HG03025 (cell line): ENCODE measurements at regions not wholly inside any gene's neighbourhood (a gene's known extent, or its start where the extent isn't known, plus 50 kb on each side); places are given as distances from the start of the nearest gene placed in this dataset.

Experiments
- ATAC-seq: cut with Tn5 transposase; IDR thresholded peaks from one replicate; pipeline ENCODE4 v1.9.1; 2021; ENCODE audit warnings: mild to moderate bottlenecking, moderate library complexity; ENCODE audit not compliant: unreplicated experiment, low FRiP score

DNA sequence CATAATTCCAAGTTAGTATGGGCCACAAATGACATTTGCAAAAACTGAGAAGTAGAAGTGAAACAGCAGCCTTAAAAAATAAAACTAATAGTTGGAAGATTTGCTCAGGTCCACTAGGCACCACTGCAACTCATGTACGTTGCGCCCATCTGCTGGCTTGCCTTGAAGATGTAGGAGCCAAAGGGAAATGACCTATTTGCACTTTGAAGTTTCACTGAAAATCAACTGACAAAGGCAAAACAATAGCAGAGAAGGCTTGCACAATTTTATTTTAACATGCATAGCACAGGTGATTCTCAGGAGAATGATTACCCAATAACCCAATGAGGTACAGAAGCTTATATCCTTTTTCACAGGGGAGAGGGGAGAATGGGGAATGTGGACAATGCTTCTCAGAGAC lies 170.1 kb upstream of the USP25 start:
- no peak for ATAC-seq

DNA sequence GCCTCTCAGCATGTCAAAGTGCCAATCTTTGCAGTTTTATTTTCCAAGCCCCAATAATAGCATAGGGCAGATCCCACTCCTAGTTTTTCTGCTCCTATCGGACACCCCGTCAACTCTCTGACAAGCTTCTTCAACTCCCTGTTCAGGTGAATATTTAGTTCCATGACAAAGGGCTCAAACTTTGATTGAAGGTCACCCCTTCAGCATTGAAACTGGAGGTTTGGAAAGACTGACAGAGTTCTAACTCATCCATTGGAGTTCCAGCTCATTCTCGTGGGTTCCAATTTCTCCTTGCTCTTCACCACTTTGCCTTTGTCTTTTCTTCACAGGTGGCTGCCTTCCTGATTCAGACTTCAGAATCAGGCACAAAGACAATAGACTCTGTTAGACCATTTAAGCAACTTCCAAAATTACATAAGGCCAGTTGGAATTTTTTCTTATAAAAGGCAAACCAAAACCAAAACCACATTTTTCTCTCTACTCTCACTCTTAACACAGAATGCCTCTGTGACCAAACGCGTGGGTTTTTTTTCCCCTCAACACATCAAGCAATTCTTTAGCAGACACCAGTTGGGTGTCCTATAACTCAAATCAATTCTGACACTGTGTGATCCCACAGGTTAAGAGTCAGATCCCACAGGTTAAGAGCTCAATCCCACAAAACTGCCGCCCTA lies 169.3 kb upstream of the USP25 start:
- ATAC-seq = no peak

DNA sequence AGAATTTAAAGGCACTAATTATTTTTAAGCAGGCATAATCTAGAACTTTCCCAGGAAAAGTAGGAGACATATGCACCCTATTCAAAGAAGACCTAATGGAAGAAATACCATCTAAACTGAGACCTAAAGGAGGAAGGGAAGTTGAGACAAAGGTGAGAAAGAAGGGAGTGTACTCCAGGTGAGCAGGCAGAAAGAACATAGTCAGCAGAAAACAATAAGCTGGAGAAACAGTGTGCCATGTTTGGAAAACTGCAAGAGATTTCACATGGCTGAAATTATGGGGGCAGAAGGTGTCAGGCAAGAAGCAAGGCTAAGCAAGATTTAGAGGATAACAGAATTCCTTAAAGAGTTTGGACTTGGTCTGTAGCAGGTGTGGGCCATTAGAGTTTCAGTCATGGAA lies 167.0 kb upstream of the USP25 start:
- no peak for ATAC-seq

DNA sequence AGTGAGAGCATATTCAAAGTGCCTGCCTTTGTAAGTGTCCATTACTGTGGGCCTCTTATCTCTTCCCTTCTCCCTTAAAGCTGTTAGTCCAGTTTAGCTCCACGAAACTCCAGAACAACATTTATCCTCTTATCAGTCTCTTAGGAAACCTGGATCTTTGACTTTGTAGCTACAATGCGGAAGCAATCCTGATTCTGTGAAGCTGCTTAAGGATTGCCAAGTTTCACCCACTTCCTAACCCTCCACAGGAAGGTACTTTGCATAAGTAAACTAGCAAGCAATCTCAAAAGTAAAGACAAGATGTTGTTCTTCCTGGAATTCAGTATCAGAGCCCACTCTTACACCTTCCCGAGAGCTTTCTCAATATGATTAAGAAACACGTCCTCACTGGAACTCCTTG lies 164.9 kb upstream of the USP25 start:
- no peak for ATAC-seq

DNA sequence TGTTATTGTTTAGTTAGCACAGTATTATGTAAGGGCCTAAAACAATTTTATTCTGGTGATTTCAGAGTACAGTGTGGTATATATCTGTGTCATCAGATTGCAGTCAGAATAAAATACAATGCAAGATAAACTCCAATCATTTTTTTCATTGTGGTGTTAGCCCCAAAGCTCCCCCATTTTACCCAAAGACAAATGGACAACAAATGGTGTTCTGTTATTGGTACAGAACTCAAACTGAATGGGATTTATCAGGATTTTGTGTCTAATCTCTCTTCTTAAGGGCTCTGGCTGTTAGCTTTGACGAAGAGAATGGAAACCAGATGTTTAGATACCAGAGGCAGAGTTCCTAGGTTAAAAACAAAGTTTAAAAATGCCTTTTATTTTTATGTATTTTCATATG lies 163.1 kb upstream of the USP25 start:
- ATAC-seq = no peak

DNA sequence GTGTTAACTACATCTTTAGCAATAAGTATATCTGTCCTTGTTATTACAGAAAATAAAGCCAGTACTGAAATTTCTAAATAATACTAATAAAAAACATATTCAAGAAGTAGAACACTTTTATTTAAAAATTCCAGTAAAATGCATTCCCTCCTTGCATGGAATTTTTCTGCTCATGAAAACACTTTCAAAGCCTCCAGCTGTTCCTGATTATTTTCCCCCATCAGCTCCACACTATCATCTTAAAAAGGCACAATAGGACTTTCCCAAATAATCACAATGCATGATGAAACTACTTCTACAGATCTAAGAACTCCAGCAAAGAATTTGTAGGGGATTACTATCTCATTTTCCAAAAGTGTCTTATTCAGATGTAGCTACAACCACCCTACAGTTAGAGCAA lies 162.6 kb upstream of the USP25 start:
- ATAC-seq = no peak

DNA sequence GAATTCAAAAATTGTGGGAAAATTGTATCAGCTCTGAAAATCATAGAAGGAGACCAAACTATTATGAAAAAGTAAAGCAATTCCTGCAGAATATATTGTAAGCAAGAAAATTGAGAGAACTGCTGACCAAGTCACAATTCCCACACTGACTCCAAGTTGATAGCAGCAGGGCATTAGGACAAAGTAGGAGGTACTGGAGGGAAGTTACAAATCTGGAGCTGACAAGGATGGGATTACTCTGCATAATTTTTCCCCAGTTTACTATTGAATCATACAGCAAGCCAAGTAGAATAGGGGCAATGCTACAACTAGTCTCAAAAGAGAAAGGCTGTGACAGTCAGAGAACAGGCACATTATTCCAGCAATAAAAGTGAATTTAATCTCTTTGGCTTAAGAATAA lies 161.3 kb upstream of the USP25 start:
- no peak for ATAC-seq

DNA sequence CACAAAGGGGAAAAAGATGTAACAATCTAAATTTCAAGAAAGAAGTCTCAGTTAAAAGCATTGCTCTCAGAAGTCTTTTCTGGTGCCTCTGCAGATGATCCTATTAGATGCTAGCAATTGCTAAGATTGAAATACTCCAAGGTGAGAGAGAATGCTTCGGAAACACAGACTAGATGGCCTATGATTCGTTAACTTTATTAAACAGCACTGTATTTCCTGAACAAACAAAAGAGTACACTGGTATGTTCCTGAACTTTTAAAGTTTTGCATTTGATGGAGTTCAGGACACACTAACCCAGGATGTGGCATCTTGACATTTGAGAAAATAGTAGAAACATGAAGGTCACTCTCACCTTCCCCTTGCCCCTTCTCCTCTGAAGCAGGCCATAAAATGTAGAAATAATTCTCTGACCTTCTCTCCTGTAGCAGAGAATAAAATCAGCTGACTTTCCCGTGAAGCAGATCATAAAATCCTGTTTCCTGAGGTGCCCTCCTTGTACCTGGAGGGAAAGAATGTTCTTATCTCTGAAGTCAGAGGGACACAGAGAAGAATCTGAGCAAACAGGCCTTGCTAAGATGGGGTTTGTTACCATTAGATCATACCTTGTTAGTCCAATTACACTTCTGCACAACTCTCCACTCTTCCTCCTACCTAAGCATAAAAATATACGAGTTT lies 142.9 kb upstream of the USP25 start:
- ATAC-seq = no peak

DNA sequence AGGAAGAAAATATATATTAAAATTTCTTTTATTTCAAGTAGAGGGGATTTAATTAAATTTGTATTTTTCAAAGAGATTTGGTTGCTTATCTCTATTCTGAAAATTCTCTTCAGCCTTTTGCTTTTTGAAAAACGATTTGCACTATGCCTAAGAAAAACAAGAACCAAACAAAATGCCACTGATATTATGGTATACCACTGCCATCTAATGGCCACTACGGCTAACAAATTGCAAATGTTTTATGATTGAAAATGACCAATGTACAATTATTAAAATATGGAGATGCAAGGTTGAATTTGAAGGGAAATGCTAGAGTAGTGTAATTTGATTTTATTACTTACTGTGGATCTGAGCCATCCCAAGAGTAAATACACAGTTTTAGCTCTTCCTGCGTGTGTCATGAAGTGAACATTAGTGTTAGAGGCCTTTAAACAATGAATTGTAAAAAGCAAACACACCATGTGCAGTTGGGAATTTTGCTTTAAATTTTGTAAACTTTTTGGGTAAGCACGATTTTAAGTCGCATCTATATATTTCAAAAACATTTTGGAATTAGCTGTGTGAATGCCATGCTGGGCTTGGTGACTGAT lies 137.4 kb upstream of the USP25 start:
- no peak for ATAC-seq

DNA sequence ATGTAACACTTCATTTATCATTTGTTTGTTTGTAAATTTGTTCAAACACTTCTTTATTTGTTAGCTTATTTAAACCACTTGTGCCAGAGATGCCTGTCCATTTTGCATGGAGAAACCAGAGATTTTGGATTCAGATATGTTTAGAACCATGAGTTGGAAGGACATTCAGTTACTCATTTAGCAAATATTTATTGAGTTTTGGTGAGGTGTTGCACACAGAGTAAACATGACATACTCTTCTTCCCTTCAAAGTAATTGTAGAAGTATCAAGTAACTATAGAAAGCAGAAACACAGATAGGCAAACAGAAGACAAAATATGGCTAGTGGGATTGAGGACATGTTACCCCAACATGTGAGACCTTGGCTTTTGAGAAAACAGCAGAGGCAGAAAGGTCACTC lies 136.8 kb upstream of the USP25 start:
- ATAC-seq = no peak

DNA sequence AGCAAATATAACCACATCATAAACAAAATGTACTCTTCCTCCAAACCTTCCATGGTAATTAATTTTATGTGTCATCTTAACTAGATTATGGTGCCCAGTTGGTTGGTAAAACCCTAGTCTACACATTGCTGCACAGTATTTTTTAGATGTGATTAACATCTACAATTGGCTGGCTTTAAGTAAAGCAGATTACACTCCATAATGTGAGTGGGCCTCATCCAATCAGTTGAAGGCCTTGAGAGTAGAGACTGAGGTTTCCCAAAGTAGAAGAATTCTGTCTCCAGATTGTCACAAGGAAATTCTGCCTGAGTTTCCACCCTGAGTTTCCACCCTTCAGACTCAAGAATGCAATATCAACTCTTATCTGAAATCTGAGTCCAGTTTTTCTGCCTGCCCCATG lies 128.4 kb upstream of the USP25 start:
- ATAC-seq = no peak

DNA sequence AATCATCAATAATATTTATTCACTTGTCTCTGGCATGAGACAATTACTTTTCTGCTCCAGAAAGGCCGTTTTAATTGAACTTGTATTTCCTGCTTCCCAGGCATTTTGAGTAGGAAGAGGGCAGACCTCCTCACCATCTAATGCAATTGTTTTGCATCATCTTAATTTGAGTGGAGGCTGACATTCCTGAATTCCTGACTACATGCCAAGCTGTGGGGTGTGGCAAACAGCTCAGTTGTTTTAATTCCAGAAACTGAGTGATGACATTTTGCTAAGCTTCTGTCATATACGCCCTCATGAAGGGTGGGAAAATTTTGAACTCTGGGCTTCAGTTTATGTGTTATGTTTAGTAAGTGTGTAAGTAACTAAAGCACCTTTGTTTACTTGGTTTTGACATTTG lies 125.4 kb upstream of the USP25 start:
- ATAC-seq = no peak

DNA sequence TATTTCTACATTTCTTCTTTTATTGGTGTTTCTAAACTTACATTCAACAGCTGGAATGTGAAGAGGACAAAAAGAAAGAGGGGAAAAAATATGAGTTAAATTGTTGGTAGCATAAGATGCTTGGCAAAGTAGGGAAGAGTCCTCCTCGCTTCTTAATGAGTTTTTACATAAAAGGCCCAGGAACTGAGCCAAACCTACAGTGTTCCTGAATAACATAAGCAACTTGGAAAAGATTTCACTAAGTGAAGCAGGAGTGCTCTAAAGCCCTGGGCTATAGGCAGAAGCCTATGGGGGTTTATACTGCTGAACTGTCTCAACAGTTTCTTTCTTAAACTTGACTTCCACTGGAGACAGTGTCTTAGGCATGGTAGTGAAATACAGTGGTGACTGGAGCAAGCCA lies 115.0 kb upstream of the USP25 start:
- ATAC-seq = no peak

DNA sequence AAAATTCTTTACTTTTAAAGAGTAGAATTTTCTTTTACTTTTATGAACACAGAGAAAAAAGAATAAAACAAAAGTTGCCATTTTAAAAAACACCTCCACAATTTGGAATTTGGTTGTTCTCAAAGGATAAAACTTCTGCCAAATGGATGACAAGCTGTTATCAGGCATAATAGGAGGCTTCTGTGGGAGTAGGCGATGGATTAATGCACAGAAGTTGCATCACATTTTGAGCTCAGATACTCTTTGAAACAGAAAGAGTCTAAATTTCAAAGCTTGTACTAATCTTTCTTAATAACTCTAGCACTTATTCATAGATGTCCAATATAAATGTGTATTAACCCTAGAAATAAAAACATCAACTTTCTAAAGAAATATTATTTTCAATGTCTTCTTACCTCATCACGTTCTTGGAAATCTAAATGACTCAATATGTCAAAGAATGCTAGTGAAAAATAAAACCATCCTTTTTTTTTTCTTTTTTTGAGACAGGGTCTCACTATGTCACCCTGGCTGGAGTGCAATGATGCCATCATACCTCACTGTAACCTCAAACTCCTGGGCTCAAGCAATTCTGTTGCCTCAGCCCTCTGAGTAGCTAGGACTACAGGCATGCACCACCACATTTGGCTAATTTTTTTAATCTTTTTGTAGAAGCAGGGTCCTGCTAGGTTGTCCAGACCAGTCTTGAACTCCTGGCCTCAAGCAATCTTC lies 112.8 kb upstream of the USP25 start:
- no peak for ATAC-seq

DNA sequence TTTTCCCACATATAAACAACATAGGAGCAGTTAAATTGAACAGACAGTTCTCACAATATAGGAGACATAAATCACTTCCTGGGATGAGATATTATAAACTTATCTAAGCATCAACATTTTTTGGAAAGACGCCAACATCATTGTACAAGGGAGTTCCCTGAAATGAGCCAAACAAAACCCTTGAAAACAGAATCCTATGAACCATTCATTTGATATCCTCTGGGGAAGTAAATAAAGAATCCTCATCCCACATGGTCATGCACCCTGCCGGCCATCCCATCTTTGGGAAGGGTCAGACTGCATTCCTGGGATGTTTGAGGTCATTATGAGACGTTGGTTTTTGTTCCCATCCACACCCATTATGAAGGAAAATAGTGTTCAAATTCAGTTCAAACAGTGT lies 111.8 kb upstream of the USP25 start:
- ATAC-seq = no peak

DNA sequence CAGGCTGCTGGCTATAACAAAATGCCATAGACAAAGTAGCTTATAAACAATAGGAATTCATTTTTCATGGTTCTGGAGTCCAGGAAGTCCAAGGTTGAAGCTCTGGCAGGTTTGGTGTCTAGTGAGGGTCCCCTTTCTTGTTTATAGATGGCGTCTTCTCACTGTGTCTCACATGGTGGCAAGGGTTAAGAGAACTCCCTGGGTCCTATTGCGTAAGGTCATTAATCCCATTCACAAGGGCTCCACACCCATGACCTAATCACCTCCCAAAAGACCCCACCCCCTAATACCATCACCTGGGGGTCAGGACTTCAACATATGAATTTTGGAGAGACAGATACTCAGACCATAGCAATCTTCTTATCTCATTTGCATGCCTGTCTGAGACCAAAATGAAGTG lies 108.9 kb upstream of the USP25 start:
- ATAC-seq = no peak

DNA sequence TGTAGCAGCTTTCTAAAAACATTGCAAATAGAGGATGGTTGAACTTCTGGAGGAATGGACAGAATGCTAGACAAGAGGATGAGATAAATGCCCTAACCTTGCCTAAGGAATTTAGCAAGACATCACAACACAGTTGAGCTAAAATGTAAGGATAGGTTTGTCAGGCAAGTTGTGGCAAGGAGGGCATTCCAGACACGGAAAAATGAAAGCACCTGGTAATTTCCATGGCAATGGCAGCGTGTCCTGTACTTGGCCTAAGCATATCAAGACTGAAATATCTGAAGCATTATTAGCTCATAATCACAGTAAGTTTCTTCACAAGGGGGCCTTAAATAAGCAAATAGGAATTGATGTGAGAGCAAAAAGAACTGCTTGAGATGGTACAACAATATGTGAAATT lies 105.1 kb upstream of the USP25 start:
- ATAC-seq = no peak

DNA sequence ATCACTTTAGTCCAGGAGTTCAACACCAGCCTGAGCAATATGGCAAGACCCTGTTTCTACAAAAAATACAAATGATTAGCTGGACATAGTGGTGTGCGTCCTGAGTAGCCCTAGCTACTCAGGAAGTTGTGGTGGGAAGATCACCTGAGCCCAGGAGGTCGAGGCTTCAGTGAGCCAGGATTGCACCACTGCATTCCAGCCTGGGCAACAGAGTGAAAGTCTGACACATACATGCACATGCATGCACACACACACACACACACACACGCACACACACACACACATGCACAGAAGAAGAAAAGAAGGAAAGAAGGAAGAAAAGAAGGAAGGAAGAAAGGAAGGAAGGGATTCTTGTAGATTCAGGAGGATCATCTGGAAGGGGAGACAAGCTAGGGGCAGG lies 104.4 kb upstream of the USP25 start:
- ATAC-seq = no peak

DNA sequence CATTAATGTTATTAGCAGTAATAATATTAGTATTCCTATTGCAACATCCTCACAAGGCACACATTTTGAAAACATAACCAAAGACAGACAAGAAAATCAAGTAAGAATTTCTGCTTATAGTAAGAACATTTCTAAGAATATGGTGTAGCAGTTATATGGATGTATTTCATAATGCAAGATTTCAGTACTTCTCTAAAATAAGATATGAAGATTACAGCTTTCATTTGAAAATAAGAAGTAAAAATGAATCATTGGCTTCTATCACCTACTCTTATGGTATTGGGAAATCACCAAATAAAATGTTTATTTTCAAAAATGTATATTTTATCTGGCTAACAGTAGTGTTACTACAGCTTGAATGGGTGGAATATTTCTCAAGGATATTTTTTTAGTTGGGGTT lies 103.8 kb upstream of the USP25 start:
- no peak for ATAC-seq

DNA sequence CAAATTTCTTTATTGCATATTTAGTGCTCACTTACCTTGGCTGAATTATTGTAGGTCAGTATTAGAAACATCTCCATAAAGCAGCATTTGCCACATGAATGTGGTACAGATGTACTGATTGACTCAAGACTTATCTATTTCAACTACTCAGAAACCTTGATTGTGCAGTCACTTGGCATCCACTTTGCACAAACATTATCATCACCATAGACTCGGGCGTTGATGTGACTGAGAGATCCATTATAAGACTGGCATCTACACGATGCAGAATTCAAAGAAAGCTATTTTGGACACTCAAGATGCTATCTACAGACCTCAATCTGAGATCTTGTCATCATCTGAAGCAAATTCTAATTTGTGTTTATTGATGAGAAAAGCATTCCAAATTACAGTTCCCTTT lies 102.8 kb upstream of the USP25 start:
- no peak for ATAC-seq

DNA sequence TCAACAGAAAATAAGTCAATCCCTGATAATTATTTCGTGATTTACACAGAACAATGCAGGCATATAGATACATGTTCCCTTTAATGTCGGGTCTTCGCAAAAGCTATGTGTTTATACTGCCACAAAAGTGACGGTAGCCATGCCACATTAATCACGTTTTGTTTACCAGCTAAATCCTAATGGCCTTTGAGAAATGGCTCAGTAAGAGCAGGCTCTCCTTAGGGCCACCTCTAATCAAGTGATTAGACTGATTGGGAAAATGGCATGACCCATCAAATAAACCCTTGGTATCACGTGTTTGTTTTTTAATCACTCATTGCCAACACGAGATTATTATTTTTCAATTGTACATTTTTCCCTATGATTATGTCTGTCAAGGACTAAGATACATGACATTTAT lies 102.0 kb upstream of the USP25 start:
- ATAC-seq = no peak

DNA sequence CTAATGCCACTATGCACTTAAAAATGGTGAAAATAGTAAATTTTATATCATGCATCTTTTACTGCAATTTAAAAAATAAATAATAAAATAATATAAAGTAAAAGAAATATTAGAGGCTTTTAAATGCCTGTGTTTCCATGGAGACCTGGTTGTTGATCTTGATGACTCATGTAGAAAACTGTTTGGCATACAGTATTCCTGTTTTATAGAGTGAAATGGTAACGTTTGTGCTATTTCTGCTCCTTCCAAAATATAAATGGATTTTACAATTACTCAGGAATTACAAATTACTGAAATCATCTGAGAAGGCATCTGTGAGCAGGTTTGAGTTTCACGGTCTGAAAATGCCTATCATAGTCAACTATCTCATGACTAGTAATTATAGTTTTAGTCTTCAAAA lies 98.4 kb upstream of the USP25 start:
- ATAC-seq = no peak
